Putamen (tissue), 1 donor: ENCODE measurements at regions not wholly inside any gene's neighbourhood (a gene's known extent, or its start where the extent isn't known, plus 50 kb on each side); places are given as distances from the start of the nearest gene placed in this dataset.
"Not testable (repeated sequence)": the region's sequence is repeated elsewhere in the genome, so short reads cannot be mapped to it uniquely, and the experiment has no call there.

ENCODE experiments used
- DNase-seq: peaks from one replicate; pipeline ENCODE4 v3.0.0-alpha.2; 2016; ENCODE audit warnings: low spot score

GRCh38 chr10:25808372-25808771 lies 125.7 kb upstream of the MYO3A start:
- peak; percentile 81 for DNase-seq

- no peak for DNase-seq
Observed at GRCh38 chr10:25811052-25811685, 122.9 kb upstream of the MYO3A start.

DNA sequence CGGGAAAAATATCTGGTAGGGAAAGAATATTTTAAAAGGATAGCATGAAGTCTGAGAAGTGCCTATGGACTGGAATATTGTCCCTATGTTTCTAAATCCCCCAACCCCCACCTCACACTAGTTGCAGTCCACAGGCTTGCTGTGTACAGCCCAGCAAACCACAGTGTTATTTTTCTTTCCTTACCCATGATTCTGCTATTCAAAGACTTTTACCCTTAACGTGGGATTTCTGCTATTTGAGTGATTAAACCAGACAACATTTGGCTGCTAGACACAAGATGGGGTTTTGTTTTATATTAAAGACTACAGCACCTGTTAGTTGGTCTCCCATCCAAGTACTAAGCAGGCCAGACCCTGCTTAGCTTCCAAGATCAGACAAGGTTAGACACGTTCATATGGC lies 120.5 kb upstream of the MYO3A start:
- DNase-seq, result no peak

DNA sequence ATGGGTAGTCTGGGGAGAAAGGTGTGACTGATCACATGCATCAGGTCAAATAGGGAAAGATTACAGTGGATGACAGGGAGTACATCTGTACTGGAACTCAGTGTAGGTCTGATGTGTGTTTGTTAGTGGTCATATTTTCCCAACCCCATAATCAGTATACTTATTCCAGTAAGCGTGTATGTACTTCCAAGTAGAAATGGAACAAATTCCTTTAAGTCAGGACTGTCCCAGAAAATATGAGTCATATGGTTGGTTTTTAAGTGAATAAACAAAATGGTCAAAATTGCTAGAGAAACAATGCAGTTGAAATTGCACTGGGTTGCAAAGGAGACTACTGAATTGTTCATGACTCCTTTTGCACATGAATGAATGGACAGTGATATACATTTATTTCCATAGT lies 118.8 kb upstream of the MYO3A start:
- no peak for DNase-seq

GRCh38 chr10:25815999-25816768 lies 117.8 kb upstream of the MYO3A start:
- no peak for DNase-seq

DNA sequence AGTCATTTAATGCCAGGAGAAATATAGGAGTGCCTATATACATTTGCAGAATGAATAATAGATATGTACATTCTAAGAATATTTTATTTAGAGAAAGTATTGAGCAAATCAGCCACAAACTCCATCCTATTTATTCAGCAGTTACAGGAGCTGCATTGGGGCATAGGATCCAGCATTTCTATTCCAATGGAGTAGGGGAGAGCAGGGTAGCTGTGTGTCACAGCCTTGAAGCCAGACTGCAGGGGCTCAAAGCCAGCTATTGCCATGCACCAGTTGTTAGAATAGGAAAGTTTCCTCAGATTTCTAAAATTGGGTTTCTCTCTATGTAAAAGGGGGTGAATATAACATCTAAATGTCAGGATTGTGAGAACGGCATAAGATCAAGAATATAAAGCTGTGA lies 116.8 kb upstream of the MYO3A start:
- DNase-seq, result no peak

- no peak for DNase-seq
Observed at GRCh38 chr10:25818751-25819150, 115.3 kb upstream of the MYO3A start.

GRCh38 chr10:25820472-25820871 lies 113.6 kb upstream of the MYO3A start:
- no peak for DNase-seq

DNA sequence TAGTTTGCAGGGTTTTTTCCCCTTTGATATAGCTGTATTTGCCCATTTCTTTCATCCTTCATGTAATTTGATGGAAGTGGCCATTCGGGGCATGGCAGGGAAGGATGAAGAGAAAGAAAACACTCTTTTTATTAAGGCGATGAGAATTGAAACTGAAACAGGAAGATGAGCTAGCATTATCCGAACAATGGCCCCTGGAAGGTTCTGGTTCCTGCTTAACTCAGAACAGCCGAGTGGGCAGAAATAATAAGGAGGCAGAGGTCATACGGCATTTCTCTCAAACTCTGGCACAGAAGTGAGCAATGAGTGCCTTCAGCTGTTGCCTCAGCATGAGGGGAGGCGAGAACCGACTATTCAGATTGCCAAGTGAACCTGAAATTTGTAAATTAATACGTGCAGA lies 113.2 kb upstream of the MYO3A start:
- no peak for DNase-seq

DNA sequence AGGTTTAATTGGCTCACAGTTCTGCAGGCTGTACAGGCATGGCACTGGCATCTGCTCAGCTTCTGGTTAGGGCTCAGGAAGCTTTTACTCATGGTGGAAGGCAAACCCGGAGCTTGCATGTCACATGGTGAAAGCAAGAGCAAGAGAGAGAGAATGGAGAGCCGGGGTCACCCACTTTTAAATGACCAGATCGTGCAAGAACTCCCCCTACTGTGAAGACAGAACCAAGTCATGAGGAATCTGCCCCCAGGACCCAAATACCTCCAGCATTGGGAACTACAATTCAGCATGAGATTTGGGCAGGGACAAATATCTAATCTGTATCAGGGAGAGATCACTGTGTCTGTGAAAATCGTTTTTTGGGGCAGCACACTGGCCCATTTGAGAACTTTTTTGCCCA lies 110.0 kb upstream of the MYO3A start:
- DNase-seq, result no peak

DNA sequence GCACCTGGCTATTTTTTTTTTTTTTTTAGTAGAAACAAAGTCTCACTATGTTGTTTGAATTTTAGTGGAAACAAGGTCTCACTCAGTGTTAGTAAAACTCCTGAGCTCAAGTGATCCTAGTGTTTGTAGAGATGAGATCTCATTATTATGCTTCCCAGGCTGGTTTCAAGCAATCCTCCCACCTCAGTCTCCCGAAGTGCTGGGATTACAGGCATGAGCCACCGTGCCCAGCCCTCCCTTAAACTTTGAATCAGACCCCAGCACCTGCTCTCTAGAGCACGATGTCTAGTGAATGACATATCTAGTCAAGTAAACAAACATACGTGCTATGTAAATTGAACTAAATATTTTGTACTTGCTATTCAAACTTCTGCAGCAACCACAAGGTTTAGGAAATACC lies 105.6 kb upstream of the MYO3A start:
- no peak for DNase-seq

- DNase-seq, result no peak
Observed at GRCh38 chr10:25831080-25831479, 102.9 kb upstream of the MYO3A start.

DNA sequence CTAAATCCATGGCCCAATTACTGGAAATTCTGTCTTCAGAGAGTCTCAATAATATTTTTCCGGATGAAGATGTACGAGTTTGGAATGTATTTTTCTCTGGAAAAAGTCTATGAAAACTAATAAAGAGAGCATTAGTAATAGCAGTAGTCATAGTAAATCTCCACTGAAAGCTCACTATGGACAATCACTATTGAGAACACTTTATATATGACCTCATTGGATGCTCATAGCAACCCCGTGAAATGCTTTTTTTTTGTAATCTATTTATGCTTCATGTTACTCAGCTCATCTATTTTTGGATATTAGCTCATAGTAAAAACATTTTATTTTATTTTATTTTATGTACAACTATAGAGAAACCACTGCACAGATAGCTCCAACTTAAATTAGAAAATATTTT lies 94.3 kb upstream of the MYO3A start:
- DNase-seq, result no peak

DNA sequence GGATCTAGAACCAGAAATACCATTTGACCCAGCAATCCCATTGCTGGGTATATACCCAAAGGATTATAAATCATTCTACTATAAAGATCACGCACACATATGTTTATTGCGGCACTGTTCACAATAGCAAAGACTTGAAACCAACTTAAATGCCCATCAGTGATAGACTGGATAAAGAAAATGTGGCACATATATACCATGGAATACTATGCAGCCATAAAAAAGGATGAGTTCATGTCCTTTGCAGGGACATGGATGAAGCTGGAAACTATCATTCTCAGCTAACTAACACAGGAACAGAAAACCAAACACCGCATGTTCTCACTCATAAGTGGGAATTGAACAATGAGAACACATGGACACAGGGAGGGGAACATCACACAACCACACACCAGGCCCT lies 93.2 kb upstream of the MYO3A start:
- not testable (repeated sequence) for DNase-seq

GRCh38 chr10:25842146-25842545 lies 91.9 kb upstream of the MYO3A start:
- no peak for DNase-seq

GRCh38 chr10:25843551-25844170 lies 90.4 kb upstream of the MYO3A start:
- peak; percentile 69 for DNase-seq

DNA sequence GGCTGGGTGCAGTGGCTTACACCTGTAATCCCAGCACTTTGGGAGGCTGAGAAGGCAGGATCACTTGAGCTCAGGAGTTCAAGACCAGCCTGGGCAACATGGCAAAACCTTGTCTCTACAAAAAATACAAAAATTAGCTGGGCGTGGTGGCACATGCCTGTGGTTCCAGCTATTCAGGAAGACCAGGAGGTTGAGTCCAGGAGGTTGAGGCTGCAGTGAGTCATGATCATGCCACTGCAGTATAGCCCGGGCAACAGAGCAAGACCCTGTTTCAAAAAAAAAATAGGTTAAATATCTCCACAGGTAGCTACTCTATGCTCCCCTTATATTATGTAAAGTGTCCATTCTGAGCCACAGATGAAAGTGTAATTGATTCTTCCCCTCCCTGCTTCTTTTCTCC lies 89.3 kb upstream of the MYO3A start:
- DNase-seq, result not testable (repeated sequence)

DNA sequence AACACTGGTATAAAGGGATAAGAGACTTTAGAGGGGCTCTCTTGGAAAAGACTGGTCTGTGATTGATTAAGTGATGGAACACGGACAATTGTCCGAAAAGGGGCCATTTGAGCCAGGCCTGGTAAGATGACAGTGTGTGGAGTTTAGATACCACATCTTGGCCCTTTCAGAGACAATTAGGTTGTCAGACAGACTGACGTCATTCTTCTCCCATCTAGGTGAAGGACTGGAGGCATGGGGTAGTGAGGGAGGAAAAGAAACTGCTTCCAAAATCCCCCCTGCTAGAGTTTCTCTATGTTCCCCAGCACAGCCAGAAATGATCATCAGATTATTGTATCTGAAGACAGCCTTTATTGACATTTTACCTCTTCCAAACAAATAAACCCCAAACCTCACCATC lies 84.8 kb upstream of the MYO3A start:
- no peak for DNase-seq

- peak; percentile 47 for DNase-seq
Observed at GRCh38 chr10:25849988-25850387, 84.0 kb upstream of the MYO3A start.

GRCh38 chr10:25851548-25851947 lies 82.5 kb upstream of the MYO3A start:
- DNase-seq, result no peak

GRCh38 chr10:25852364-25852941 lies 81.6 kb upstream of the MYO3A start:
- DNase-seq, result no peak

GRCh38 chr10:25858076-25858475 lies 76.0 kb upstream of the MYO3A start:
- no peak for DNase-seq

- no peak for DNase-seq
Observed at GRCh38 chr10:25865267-25865666, 68.8 kb upstream of the MYO3A start.
